GM12874 (cell line): ENCODE measurements at regions not wholly inside any gene's neighbourhood (a gene's known extent, or its start where the extent isn't known, plus 50 kb on each side); places are given as distances from the start of the nearest gene placed in this dataset.

ENCODE experiments used
- TF ChIP-seq, protein P1 (sequence below): IDR thresholded peaks from 2 replicates; pipeline ENCODE4 v1.5.1; 2011; ENCODE audit warnings: low read depth, mild to moderate bottlenecking, control low read depth, low read length, moderate library complexity; ENCODE audit not compliant: insufficient read depth

DNA sequence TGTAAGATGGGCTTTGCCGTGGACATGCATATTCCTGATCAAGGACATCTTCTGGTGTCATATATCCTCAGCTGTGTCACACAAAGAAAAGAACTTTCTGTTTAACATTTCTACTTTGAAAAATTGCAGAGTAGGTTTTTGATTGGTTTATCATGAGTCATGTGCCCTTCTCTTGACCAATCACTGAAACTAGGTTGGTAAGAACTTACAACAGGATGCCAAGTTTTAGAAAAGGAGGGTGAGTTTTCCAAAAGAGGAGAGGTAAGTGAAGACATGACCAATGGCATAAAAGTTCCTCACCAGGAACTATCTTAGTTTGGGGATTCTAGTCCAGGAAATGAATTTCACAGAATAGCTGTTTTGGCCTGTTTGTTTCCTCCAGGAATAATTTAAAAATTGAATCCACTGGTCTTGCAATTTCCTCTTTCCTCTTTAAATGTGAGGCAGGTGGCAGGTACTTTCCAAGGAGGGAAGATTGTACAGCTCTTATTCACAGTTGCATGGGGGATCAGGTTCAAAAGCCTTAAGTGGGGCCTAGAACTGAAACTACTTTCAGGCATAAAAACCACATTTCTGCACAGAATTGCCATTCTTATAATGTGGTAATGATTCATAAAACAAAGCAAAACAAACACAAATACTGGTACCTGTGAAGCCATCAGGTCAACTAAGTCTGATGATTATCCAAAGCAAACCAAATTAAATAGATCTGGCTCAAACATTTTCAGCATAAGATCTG is 1114.5 kb upstream of the LCORL start:
- TF ChIP-seq, protein P1, sequence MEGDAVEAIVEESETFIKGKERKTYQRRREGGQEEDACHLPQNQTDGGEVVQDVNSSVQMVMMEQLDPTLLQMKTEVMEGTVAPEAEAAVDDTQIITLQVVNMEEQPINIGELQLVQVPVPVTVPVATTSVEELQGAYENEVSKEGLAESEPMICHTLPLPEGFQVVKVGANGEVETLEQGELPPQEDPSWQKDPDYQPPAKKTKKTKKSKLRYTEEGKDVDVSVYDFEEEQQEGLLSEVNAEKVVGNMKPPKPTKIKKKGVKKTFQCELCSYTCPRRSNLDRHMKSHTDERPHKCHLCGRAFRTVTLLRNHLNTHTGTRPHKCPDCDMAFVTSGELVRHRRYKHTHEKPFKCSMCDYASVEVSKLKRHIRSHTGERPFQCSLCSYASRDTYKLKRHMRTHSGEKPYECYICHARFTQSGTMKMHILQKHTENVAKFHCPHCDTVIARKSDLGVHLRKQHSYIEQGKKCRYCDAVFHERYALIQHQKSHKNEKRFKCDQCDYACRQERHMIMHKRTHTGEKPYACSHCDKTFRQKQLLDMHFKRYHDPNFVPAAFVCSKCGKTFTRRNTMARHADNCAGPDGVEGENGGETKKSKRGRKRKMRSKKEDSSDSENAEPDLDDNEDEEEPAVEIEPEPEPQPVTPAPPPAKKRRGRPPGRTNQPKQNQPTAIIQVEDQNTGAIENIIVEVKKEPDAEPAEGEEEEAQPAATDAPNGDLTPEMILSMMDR, result no peak

DNA sequence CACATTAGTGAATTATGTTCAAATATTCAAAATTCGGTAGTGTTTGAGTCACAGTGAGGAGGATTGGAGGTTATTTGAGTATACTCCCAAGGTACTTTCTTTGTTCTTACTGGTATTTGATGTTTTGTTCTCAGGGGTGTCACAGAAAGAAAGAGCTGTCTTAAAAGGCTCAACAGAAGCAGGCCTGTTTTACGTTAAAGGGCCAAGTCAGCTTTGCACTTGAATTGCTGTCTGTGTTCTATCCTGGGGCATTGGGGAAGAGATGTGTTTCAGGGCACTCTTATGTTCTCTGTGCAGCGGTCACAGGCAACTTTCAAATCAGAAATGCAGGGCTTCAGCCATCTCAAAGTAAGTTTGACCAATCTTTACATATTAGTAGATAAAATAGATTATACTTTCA is 1113.1 kb upstream of the LCORL start:
- TF ChIP-seq, protein P1, result no peak

DNA sequence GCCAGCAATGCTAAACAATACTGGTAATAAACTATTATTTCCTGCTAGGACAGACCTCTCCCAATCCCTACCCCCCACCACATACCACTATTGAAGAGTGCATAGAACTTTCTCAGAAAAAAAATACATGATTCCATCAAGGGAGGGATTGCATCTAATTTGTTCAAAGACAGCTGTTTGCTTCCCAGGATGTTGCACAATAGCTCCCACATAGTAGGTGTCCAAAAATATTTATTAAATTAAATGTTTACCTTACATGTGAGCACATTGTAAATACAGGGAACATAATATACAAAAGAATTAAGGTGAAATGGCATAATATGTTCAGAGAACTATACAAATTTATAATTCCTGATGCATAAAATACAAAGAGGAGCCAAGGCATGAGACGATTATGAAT is 1111.8 kb upstream of the LCORL start:
- TF ChIP-seq, protein P1, result no peak

DNA sequence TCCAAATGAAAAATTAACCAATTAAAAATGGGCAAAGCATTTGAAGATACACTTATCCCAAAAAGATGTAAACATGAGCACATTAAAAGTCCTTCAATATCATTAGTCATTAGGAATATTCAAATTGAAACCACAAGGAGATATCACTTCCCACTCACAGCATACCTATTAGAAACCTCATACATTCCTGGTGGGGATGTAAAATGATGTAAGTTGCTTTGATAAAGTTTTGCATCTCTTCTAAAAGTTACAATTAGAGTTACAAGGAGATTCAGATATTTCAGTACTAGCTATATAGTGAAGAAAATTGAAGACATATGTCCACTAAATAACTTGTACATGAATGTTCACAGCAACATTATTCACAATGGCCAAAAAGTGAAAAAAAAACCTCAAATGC is 1109.3 kb upstream of the LCORL start:
- TF ChIP-seq, protein P1, result no peak

DNA sequence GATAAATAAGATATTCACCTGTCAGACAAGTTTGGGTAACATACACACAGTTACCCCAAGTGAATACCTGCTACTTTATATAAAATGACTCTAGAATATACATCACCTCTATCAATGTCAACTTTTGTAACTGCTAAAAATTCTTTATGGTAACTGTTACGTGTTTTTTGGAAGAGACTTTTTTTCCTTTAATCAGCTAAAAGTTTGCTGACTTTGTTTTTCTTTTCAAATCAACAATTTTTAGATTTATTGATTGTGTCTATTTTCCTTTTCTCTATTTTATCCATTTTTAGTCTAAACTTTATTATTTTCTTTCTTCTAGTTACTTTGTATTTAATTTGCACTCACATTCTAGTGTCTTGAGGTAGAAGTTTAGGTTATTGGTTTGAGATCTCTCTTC is 1106.6 kb upstream of the LCORL start:
- TF ChIP-seq, protein P1, result no peak

DNA sequence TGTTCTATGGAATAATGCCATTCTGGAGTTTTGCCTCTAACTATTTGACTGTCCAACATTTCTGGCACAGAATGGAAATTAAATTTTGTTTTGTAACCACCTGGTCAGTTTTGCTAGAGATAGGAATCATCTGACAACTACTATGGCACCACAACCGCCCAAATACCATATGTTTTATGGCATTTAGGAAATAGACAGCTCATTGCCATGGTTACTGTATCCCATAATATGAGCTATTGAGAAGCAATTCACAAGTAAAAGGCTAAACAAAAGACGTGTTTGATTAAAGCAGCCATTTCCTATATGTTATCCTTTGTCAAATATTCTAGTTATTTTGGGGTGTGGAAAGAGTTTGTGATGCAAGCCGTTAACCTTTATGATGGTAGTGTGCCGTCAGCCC is 1105.3 kb upstream of the LCORL start:
- TF ChIP-seq, protein P1, result no peak

DNA sequence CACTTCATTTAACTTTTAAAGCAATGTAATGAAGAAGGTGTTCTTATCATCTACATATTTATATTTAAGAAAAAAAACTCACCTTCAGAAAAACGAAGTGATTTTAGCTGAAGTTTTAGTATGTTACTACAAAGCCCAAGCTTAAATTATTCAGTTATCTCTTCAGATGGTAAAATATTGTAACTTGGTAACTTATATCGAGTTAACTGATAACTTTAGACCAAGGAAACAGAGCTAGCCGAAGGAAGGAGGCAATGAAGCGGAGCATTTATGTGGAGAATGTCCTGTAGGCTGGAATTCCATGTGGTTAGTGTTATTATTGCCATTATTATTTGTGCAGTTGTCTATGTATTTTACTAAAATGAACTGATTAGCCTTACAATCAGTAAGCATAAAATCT is 1102.1 kb upstream of the LCORL start:
- TF ChIP-seq, protein P1, result no peak
